ENCODE measurements at regions not wholly inside any gene's neighbourhood (a gene's known extent, or its start where the extent isn't known, plus 50 kb on each side); places are given as distances from the start of the nearest gene placed in this dataset.

DNA sequence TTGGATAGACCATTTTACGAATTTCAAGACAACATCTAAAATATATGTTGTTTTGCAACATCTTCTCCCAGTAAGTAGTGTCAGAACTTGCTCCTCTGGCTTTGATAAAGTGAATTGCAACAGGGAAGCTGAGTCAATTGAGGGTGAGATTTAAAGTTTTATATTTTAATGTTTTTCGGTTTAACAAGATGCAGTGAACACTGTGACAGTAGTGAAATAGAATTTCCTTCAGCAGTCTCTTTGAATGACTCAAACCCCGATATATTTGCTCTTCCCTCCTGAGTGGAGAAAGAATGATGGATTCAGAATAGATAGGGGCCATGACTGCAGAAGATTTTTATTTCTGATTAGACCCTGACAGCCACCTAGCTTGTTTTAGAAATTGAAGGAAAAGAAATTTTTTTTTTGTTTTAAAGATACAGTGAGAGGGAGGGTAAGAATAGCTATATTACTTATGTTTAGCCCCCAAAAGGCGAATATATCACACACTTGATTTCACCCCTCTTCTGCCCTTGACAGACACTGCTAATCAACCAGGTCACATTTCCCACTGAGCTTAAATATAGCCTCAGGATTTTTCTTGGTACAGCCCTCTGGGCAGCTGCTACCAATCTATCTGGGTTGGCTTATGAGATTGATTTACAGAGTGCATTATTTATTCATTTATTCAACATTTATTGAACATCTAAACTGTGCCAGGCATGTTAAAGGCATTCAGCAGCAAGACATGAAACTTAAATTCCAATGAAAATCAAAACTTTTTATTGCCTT, 183.3 kb upstream of the ADAMTS9 start:
- H3K36me3 ChIP-seq = no peaks in the 10 kb centered on the region
- TF ChIP-seq EP300 (IDR thresholded peaks at IDR 0.05) (no peak), POLR2A (IDR thresholded peaks at IDR 0.05) (no peak)
- TF ChIP-seq, protein P1, sequence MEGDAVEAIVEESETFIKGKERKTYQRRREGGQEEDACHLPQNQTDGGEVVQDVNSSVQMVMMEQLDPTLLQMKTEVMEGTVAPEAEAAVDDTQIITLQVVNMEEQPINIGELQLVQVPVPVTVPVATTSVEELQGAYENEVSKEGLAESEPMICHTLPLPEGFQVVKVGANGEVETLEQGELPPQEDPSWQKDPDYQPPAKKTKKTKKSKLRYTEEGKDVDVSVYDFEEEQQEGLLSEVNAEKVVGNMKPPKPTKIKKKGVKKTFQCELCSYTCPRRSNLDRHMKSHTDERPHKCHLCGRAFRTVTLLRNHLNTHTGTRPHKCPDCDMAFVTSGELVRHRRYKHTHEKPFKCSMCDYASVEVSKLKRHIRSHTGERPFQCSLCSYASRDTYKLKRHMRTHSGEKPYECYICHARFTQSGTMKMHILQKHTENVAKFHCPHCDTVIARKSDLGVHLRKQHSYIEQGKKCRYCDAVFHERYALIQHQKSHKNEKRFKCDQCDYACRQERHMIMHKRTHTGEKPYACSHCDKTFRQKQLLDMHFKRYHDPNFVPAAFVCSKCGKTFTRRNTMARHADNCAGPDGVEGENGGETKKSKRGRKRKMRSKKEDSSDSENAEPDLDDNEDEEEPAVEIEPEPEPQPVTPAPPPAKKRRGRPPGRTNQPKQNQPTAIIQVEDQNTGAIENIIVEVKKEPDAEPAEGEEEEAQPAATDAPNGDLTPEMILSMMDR (IDR thresholded peaks at IDR 0.05) = no peak
- no peak for DNase-seq
- H3K4me3 ChIP-seq = no peak overlapping the region
- WGBS, 3 donors = 92 to 96% (median 93%) methylated on average over 4 of the region's 4 CpGs
- H3K9me3 ChIP-seq = no peaks in the 10 kb centered on the region
- no peaks in the 10 kb centered on the region for H3K27me3 ChIP-seq
- peaks cover 1% of the 10 kb centered on the region for H3K4me1 ChIP-seq (ENCODE audit: insufficient read depth)
- no peak overlapping the region for H3K27ac ChIP-seq
- intact Hi-C loops (cut with DNase I) = no loop called here

- Histone ChIP-seq H3K9me3 (no peaks in the 10 kb centered on the region), H3K4me3 (no peak overlapping the region), H3K27ac (no peak overlapping the region), H3K4me1 (ENCODE audit: insufficient read depth) (peaks cover 6% of the 10 kb centered on the region), H3K27me3 (no peaks in the 10 kb centered on the region), H3K36me3 (no peaks in the 10 kb centered on the region)
- TF ChIP-seq, protein P1 (IDR thresholded peaks at IDR 0.05) = no peak
- TF ChIP-seq POLR2A (IDR thresholded peaks at IDR 0.05) (no peak), EP300 (IDR thresholded peaks at IDR 0.05) (no peak)
- 60 to 79% (median 72%) methylated on average over 2 of the region's 2 CpGs for WGBS, 3 donors
- intact Hi-C loops (cut with DNase I) = no loop called here
- DNase-seq = no peak
Observed at GRCh38 chr3:64867224-64867623, 179.4 kb upstream of the ADAMTS9 start.

GRCh38 chr3:64865839-64866570, 178.2 kb upstream of the ADAMTS9 start:
- TF ChIP-seq EP300 (IDR thresholded peaks at IDR 0.05) (no peak), POLR2A (IDR thresholded peaks at IDR 0.05) (no peak)
- TF ChIP-seq, protein P1 (IDR thresholded peaks at IDR 0.05) = no peak

GRCh38 chr3:64863226-64864212, 175.7 kb upstream of the ADAMTS9 start:
- TF ChIP-seq EP300 (IDR thresholded peaks at IDR 0.05) (no peak), POLR2A (IDR thresholded peaks at IDR 0.05) (no peak)
- TF ChIP-seq, protein P1 (IDR thresholded peaks at IDR 0.05) = no peak
- intact Hi-C loops (cut with DNase I) = no loop called here
- Histone ChIP-seq H3K9me3 (no peaks in the 10 kb centered on the region), H3K36me3 (no peaks in the 10 kb centered on the region), H3K4me3 (no peak overlapping the region), H3K27me3 (no peaks in the 10 kb centered on the region), H3K4me1 (ENCODE audit: insufficient read depth) (peaks cover 12% of the 10 kb centered on the region), H3K27ac (no peak overlapping the region)
- 91 to 94% (median 93%) methylated on average over 11 of the region's 11 CpGs for WGBS, 3 donors
- DNase-seq = no peak

More at GRCh38 chr3:64865839-64866570, 178.2 kb upstream of the ADAMTS9 start:
- 23 to 41% (median 39%) methylated on average over 4 of the region's 4 CpGs for WGBS, 3 donors
- H3K36me3 ChIP-seq = no peaks in the 10 kb centered on the region
- H3K4me3 ChIP-seq = no peak overlapping the region
- DNase-seq = no peak
- H3K27ac ChIP-seq = no peak overlapping the region
- H3K27me3 ChIP-seq = no peaks in the 10 kb centered on the region
- H3K4me1 ChIP-seq (ENCODE audit: insufficient read depth) = peaks cover 8% of the 10 kb centered on the region
- intact Hi-C loops (cut with DNase I) = no loop called here
- H3K9me3 ChIP-seq = no peaks in the 10 kb centered on the region

Measured in ovary (tissue), 7 donors.